COLO668 (cell line): ENCODE measurements at regions not wholly inside any gene's neighbourhood (a gene's known extent, or its start where the extent isn't known, plus 50 kb on each side); places are given as distances from the start of the nearest gene placed in this dataset.

Experiments used
- DNase-seq: peaks from one replicate; lab custom pipeline; 2025; ENCODE audit not compliant: unreplicated experiment; lab: John Stamatoyannopoulos, UW

- no peak for DNase-seq
Measured at GRCh38 chr1:30819244-30819571, 61.6 kb upstream of the LAPTM5 start.

GRCh38 chr1:30818568-30819243, 61.1 kb upstream of the LAPTM5 start:
- DNase-seq = no peak

GRCh38 chr1:30817548-30817947, 60.0 kb upstream of the LAPTM5 start:
- DNase-seq = no peak

- DNase-seq = no peak
Measured at GRCh38 chr1:30817077-30817438, 59.5 kb upstream of the LAPTM5 start.

GRCh38 chr1:30816211-30817076, 58.9 kb upstream of the LAPTM5 start:
- peak; percentile 25 for DNase-seq

GRCh38 chr1:30815556-30815955, 58.0 kb upstream of the LAPTM5 start:
- DNase-seq = no peak

GRCh38 chr1:30814292-30814691, 56.7 kb upstream of the LAPTM5 start:
- no peak for DNase-seq

- DNase-seq = no peak
Measured at GRCh38 chr1:30812076-30812475, 54.5 kb upstream of the LAPTM5 start.

GRCh38 chr1:30811187-30811586, 53.6 kb upstream of the LAPTM5 start:
- no peak for DNase-seq

GRCh38 chr1:30810416-30811080, 53.0 kb upstream of the LAPTM5 start:
- no peak for DNase-seq

- no peak for DNase-seq
Measured at GRCh38 chr1:30809514-30810263, 52.1 kb upstream of the LAPTM5 start.

- DNase-seq = no peak
Measured at GRCh38 chr1:30808067-30808662, 50.6 kb upstream of the LAPTM5 start.

GRCh38 chr1:30807318-30808066, 49.9 kb upstream of the LAPTM5 start:
- no peak for DNase-seq
